ENCODE measurements at regions not wholly inside any gene's neighbourhood (a gene's known extent, or its start where the extent isn't known, plus 50 kb on each side); places are given as distances from the start of the nearest gene placed in this dataset.

DNA sequence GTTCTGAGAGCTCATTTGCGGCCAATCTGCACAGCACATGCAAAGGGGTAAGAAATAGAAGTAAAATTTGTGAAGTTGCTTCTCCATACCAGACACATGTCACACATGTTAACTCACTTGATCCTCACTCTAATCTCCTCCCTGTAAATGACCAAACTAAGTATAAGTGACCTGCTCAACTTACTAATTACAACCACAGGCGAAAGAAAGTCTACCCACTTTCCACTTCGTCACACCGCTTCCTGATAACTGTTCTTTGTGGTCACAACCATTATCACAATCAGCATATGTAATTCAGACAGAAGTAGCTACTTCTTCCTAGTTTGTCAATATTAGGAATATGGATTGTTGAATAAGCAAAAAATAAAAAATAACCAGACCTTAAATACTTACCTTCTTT is 293.7 kb upstream of the CLEC14A start (continued):
- TF ChIP-seq, protein P1, sequence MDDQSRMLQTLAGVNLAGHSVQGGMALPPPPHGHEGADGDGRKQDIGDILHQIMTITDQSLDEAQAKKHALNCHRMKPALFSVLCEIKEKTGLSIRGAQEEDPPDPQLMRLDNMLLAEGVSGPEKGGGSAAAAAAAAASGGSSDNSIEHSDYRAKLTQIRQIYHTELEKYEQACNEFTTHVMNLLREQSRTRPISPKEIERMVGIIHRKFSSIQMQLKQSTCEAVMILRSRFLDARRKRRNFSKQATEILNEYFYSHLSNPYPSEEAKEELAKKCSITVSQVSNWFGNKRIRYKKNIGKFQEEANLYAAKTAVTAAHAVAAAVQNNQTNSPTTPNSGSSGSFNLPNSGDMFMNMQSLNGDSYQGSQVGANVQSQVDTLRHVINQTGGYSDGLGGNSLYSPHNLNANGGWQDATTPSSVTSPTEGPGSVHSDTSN (CRISPR knock-in tag; IDR thresholded peaks at IDR 0.05): no peak
- TF ChIP-seq ZNF830 (tag by site-specific recombination; IDR thresholded peaks at IDR 0.05; ENCODE audit: low read depth) (no peak), BCL11A (tag by site-specific recombination; IDR thresholded peaks at IDR 0.05; ENCODE audit: low read depth) (no peak), ZNF19 (tag by site-specific recombination; IDR thresholded peaks at IDR 0.05; ENCODE audit: low read depth) (no peak)

GRCh38 chr14:38547961-38548490 is 292.1 kb upstream of the CLEC14A start:
- Histone ChIP-seq H3K36me3 (ENCODE audit: control insufficient read depth in 2 of 2, insufficient read depth in 1 of 2, low read length in 2 of 2) (no peaks in the 10 kb centered on the region), H3K27ac (ENCODE audit: extremely low read depth, low read depth, low read length) (no peak overlapping the region), H3K4me1 (ENCODE audit: control insufficient read depth, insufficient read depth, low read length) (no peaks in the 10 kb centered on the region), H3K9me3 (ENCODE audit: control insufficient read depth, insufficient read depth, low read depth, low read length) (no peaks in the 10 kb centered on the region), H3K4me3 (ENCODE audit: low read depth, low read length) (no peak overlapping the region)
- ChIA-PET POLR2A (no interaction called here), CTCF (no interaction called here)
- TF ChIP-seq ZNF18 (tag by site-specific recombination; IDR thresholded peaks at IDR 0.05) (no peak), SP7 (tag by site-specific recombination; IDR thresholded peaks at IDR 0.05) (no peak), ZNF157 (tag by site-specific recombination; IDR thresholded peaks at IDR 0.05) (no peak), ZNF223 (tag by site-specific recombination; IDR thresholded peaks at IDR 0.05) (no peak), ZNF473 (tag by site-specific recombination; IDR thresholded peaks at IDR 0.05) (no peak), ZNF391 (tag by site-specific recombination; IDR thresholded peaks at IDR 0.05; ENCODE audit: borderline replicate concordance, low read depth) (no peak), ZIC2 (tag by site-specific recombination; IDR thresholded peaks at IDR 0.05) (no peak), ZNF585B (tag by site-specific recombination; IDR thresholded peaks at IDR 0.05) (no peak)

DNA sequence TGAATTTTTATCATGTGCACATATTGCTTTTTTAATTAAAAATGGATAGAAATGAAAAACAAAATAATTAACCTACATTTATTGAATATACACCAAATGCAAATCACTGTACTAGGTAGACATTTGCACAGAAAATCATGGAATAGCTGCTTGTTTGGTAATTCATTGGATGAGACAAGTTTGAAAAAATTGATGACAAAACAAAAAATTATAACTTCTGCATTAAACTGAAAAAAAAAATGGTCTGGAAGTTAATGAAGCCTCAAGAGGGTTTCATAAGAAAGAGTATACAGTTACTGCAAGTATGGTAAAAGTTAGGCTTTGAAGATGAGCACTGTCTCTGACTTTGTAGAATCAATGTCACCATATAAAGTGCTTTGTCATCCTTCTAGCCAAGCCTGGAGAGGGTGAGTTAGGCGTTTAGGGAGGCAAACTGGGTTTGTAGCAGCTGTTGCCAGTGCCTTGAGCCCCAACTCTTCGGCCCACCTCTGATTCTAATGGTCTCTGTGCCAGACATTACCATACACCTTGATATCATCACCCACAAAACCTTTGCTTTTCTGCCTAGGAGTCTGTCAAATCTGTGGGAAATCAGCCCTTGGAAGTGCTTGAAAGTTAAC is 291.1 kb upstream of the CLEC14A start:
- no peaks in the 10 kb centered on the region for H3K36me3 ChIP-seq (ENCODE audit: control insufficient read depth in 2 of 2, insufficient read depth in 1 of 2, low read length in 2 of 2)
- no peak overlapping the region for H3K4me3 ChIP-seq (ENCODE audit: low read depth, low read length)
- POLR2A ChIA-PET: no interaction called here
- H3K4me1 ChIP-seq (ENCODE audit: control insufficient read depth, insufficient read depth, low read length): no peaks in the 10 kb centered on the region
- H3K27ac ChIP-seq (ENCODE audit: extremely low read depth, low read depth, low read length): no peak overlapping the region
- CTCF ChIA-PET: no interaction called here
- H3K9me3 ChIP-seq (ENCODE audit: control insufficient read depth, insufficient read depth, low read depth, low read length): no peaks in the 10 kb centered on the region
- no peak for TF ChIP-seq ZNF133 (tag by site-specific recombination; IDR thresholded peaks at IDR 0.05)
- TF ChIP-seq ZNF654 (tag by site-specific recombination; IDR thresholded peaks at IDR 0.05; ENCODE audit: low read depth): no peak
- TF ChIP-seq, protein P2, sequence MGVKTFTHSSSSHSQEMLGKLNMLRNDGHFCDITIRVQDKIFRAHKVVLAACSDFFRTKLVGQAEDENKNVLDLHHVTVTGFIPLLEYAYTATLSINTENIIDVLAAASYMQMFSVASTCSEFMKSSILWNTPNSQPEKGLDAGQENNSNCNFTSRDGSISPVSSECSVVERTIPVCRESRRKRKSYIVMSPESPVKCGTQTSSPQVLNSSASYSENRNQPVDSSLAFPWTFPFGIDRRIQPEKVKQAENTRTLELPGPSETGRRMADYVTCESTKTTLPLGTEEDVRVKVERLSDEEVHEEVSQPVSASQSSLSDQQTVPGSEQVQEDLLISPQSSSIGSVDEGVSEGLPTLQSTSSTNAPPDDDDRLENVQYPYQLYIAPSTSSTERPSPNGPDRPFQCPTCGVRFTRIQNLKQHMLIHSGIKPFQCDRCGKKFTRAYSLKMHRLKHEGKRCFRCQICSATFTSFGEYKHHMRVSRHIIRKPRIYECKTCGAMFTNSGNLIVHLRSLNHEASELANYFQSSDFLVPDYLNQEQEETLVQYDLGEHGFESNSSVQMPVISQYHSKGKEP (tag by site-specific recombination; IDR thresholded peaks at IDR 0.05): no peak
- TF ChIP-seq, protein P3, sequence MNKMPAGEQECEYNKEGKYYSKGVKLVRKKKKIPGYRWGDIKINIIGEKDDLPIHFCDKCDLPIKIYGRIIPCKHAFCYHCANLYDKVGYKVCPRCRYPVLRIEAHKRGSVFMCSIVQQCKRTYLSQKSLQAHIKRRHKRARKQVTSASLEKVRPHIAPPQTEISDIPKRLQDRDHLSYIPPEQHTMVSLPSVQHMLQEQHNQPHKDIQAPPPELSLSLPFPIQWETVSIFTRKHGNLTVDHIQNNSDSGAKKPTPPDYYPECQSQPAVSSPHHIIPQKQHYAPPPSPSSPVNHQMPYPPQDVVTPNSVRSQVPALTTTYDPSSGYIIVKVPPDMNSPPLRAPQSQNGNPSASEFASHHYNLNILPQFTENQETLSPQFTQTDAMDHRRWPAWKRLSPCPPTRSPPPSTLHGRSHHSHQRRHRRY (tag by site-specific recombination; IDR thresholded peaks at IDR 0.05): no peak
- no peak for TF ChIP-seq SP2 (tag by site-specific recombination; IDR thresholded peaks at IDR 0.05)
- no peak for TF ChIP-seq BCL11A (tag by site-specific recombination; IDR thresholded peaks at IDR 0.05; ENCODE audit: low read depth)
- TF ChIP-seq MEIS1 (CRISPR knock-in tag; IDR thresholded peaks at IDR 0.05; ENCODE audit: borderline replicate concordance): no peak
- TF ChIP-seq ZSCAN5A (tag by site-specific recombination; IDR thresholded peaks at IDR 0.05): no peak
- TF ChIP-seq ZNF211 (tag by site-specific recombination; IDR thresholded peaks at IDR 0.05; ENCODE audit: low read depth): no peak
- TF ChIP-seq ZNF658 (tag by site-specific recombination; IDR thresholded peaks at IDR 0.05): no peak
- no peak for TF ChIP-seq KLF9 (tag by site-specific recombination; IDR thresholded peaks at IDR 0.05; ENCODE audit: low read depth)
- no peak for TF ChIP-seq ZNF626 (tag by site-specific recombination; IDR thresholded peaks at IDR 0.05)
- TF ChIP-seq ZBTB1 (tag by site-specific recombination; IDR thresholded peaks at IDR 0.05): no peak
- TF ChIP-seq KLF1 (tag by site-specific recombination; IDR thresholded peaks at IDR 0.05): no peak
- TF ChIP-seq ZNF521 (tag by site-specific recombination; IDR thresholded peaks at IDR 0.05): no peak
- no peak for TF ChIP-seq ZNF830 (tag by site-specific recombination; IDR thresholded peaks at IDR 0.05; ENCODE audit: low read depth)
- no peak for TF ChIP-seq ZNF621 (tag by site-specific recombination; IDR thresholded peaks at IDR 0.05)
- TF ChIP-seq ZNF184 (tag by site-specific recombination; IDR thresholded peaks at IDR 0.05): no peak

All from HEK293 (cell line).